GM23338 (cell line): ENCODE measurements at regions not wholly inside any gene's neighbourhood (a gene's known extent, or its start where the extent isn't known, plus 50 kb on each side); places are given as distances from the start of the nearest gene placed in this dataset.

Experiments used
- ATAC-seq: fragments of 200-7000 bp; cut with Tn5 transposase; 3 replicates; pipeline ENCODE4 v1.9.1; 2020
- DNase-seq: peaks from one replicate; pipeline ENCODE4 v3.0.0-alpha.2; 2015; ENCODE audit warnings: low spot score
- H2AFZ ChIP-seq: fragments of 200-600 bp; sonication (generic); 2 replicates; pipeline ENCODE4 v1.8.0; 2016; ENCODE audit warnings: antibody characterized with exemption, mild to moderate bottlenecking, moderate library complexity
- H3F3A ChIP-seq: fragments of 200-600 bp; sonication (generic); replicated peaks from 2 replicates; pipeline ENCODE4 v1.8.0; 2017; ENCODE audit warnings: antibody characterized with exemption, mixed run types, low read depth
- H3K27ac ChIP-seq: fragments of 200-600 bp; sonication (generic); 2 replicates; pipeline ENCODE4 v1.6.1; 2016; ENCODE audit warnings: low read depth
- H3K27me3 ChIP-seq: fragments of 200-600 bp; sonication (generic); 2 replicates; pipeline ENCODE4 v1.8.0; 2016; ENCODE audit warnings: mild to moderate bottlenecking, mixed run types, moderate library complexity; ENCODE audit not compliant: insufficient read depth
- H3K36me3 ChIP-seq: fragments of 200-600 bp; sonication (generic); 2 replicates; pipeline ENCODE4 v1.8.0; 2016; ENCODE audit warnings: mild to moderate bottlenecking; ENCODE audit not compliant: insufficient read depth
- H3K4me1 ChIP-seq: fragments of 200-600 bp; sonication (generic); 2 replicates; pipeline ENCODE4 v1.8.0; 2016; ENCODE audit warnings: mild to moderate bottlenecking, moderate library complexity; ENCODE audit not compliant: insufficient read depth
- H3K4me2 ChIP-seq: fragments of 200-600 bp; sonication (generic); 2 replicates; pipeline ENCODE4 v1.7.1; 2017; ENCODE audit warnings: mixed run types
- H3K4me3 ChIP-seq: fragments of 200-600 bp; sonication (generic); 2 replicates; pipeline ENCODE4 v1.6.1; 2016; ENCODE audit warnings: mixed run types
- H3K79me2 ChIP-seq: fragments of 200-600 bp; sonication (generic); replicated peaks from 2 replicates; pipeline ENCODE4 v1.8.0; 2017; ENCODE audit warnings: mild to moderate bottlenecking; ENCODE audit not compliant: insufficient read depth
- H3K9me2 ChIP-seq: fragments of 200-600 bp; sonication (generic); 2 replicates; pipeline ENCODE4 v1.8.0; 2017; ENCODE audit not compliant: insufficient read depth
- H4K20me1 ChIP-seq: fragments of 200-600 bp; sonication (generic); replicated peaks from 2 replicates; pipeline ENCODE4 v1.8.0; 2017; ENCODE audit warnings: mild to moderate bottlenecking; ENCODE audit not compliant: insufficient read depth
- H3K27ac Mint-ChIP-seq: 2 replicates; pipeline ENCODE4 v1.8.0; 2020; ENCODE audit warnings: inconsistent platforms, mild to moderate bottlenecking, moderate library complexity, mixed read lengths
- H3K27me3 Mint-ChIP-seq: 3 replicates; pipeline ENCODE4 v1.8.0; 2022; ENCODE audit warnings: low read depth, mild to moderate bottlenecking, moderate library complexity, mixed read lengths, inconsistent platforms; ENCODE audit not compliant: insufficient read depth, poor library complexity
- H3K36me3 Mint-ChIP-seq: 3 replicates; pipeline ENCODE4 v1.8.0; 2021; ENCODE audit warnings: low read depth, mild to moderate bottlenecking, inconsistent platforms, moderate library complexity, mixed read lengths
- H3K4me1 Mint-ChIP-seq: 3 replicates; pipeline ENCODE4 v1.8.0; 2020; ENCODE audit warnings: mild to moderate bottlenecking, inconsistent platforms, mixed read lengths
- H3K4me3 Mint-ChIP-seq: 3 replicates; pipeline ENCODE4 v1.8.0; 2021; ENCODE audit warnings: moderate library complexity, mild to moderate bottlenecking, inconsistent platforms, mixed read lengths
- H3K9me3 Mint-ChIP-seq: 3 replicates; pipeline ENCODE4 v1.8.0; 2020; ENCODE audit warnings: moderate library complexity, mild to moderate bottlenecking, inconsistent platforms, mixed read lengths
- EZH2 ChIP-seq: fragments of 200-600 bp; sonication (generic); IDR thresholded peaks from one replicate; pipeline ENCODE4 v1.8.0; 2017; ENCODE audit warnings: antibody characterized with exemption, mild to moderate bottlenecking, low read depth; ENCODE audit not compliant: unreplicated experiment
- JUNB ChIP-seq: IDR thresholded peaks from one replicate; pipeline ENCODE4 v1.6.1; 2016; ENCODE audit warnings: antibody characterized with exemption; ENCODE audit not compliant: unreplicated experiment
- STAT1 ChIP-seq: IDR thresholded peaks from one replicate; pipeline ENCODE4 v1.6.1; 2016; ENCODE audit warnings: antibody characterized with exemption; ENCODE audit not compliant: unreplicated experiment
- ZNF114 ChIP-seq: fragments of 250-450 bp; sonication (Bioruptor Pico); IDR thresholded peaks from 2 replicates; pipeline ENCODE4 v1.5.0; 2020; ENCODE audit warnings: mild to moderate bottlenecking, moderate library complexity
- ZNF331 ChIP-seq: fragments of 250-450 bp; sonication (Bioruptor Pico); IDR thresholded peaks from 2 replicates; pipeline ENCODE4 v1.5.0; 2020; ENCODE audit warnings: low read depth, mild to moderate bottlenecking, moderate library complexity
- TF ChIP-seq, protein P1 (sequence below): IDR thresholded peaks from one replicate; pipeline ENCODE4 v1.6.1; 2018; ENCODE audit warnings: antibody characterized with exemption; ENCODE audit not compliant: unreplicated experiment
- TF ChIP-seq, protein P2 (sequence below), 2 experiments: fragments of 200-600 bp in 1 of 2; sonication (generic) in 1 of 2; conservative IDR thresholded peaks; 2 replicates each; pipeline versions ENCODE4 v1.5.1 to v1.6.1; 2016 to 2017; ENCODE audit warnings: antibody characterized with exemption in 2 of 2, low read depth in 2 of 2, mild to moderate bottlenecking in 2 of 2, moderate library complexity in 1 of 2
- TF ChIP-seq, protein P3 (sequence below): IDR thresholded peaks from 2 replicates; pipeline ENCODE4 v1.6.1; 2016; ENCODE audit warnings: antibody characterized with exemption

DNA sequence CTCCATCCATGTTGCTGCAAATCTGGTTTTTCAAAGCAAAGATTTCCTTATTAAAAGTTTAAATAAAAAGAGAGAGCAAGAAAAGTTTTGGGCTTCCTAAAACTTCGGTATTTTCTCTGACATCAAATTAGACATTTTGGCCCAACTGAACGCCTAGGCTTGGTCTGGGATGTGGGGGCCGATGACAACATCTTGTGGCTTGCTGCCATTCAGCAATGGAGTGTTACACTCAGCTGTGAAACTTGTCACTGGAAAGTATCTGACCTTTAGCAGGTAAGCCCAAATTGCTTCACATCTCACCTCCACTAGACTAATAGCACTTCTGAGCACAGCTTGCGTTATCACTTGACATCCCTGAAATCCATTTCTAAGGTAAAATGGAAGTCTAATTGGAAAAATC is 320.6 kb downstream of the GATA3 start:
- Histone ChIP-seq H3K36me3 (no peaks in the 10 kb centered on the region), H3K27ac (no peak overlapping the region), H4K20me1 (no peaks in the 10 kb centered on the region), H3K27me3 (no peaks in the 10 kb centered on the region), H3K4me2 (no peak overlapping the region), H3K79me2 (no peaks in the 10 kb centered on the region), H3K4me3 (no peak overlapping the region), H3F3A (no peaks in the 10 kb centered on the region), H2AFZ (no peak overlapping the region), H3K4me1 (peaks cover 7% of the 10 kb centered on the region), H3K9me2 (no peaks in the 10 kb centered on the region; the same call in 1 of the 2 replicates)
- H3K4me3 Mint-ChIP-seq, result no peak overlapping the region
- H3K36me3 Mint-ChIP-seq, result no peaks in the 10 kb centered on the region
- no peak overlapping the region for H3K27ac Mint-ChIP-seq
- ATAC-seq (no peak), DNase-seq (no peak)
- H3K9me3 Mint-ChIP-seq, result no peaks in the 10 kb centered on the region; the same call in 2 of the 3 replicates
- peaks cover 4% of the 10 kb centered on the region for H3K27me3 Mint-ChIP-seq
- H3K4me1 Mint-ChIP-seq, result peaks cover 15% of the 10 kb centered on the region
- TF ChIP-seq STAT1 (no peak), EZH2 (no peak)

DNA sequence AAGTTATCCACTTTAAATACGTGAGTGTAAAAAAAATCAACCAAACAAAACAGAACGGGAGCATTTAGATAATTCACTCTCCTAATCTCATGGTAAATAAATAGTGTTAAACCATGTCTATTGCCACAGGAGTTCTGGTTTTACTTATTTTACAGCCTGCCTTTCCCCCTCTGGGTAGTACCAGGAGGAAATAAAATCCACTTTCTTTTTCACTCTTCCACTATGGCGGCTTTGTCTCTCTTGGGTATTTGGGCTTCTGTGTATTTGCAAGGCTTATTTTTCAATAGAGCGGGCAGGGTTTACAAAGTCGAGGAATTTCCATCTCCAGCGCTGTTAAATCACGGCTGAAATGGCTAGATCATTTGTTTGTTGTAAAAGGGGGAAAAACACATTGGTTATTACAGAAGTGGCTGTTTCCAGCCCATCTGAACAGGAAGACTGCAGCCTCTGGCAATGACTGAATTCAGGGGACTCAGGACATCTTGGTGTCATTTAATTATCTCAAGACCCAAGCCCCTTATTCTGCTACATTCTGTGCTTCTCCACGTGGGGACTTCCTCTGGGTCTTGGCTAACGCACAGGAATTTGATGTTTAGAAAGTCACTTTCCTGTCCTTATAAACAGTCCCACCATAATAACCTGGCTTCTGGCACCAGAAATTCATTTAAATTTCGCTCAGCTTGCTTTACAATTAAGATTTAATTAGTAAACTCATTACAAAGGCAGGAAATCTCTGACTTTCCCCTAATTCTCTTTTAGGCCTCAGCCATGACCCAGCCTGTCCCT is 323.9 kb downstream of the GATA3 start:
- Histone ChIP-seq H3K36me3 (no peaks in the 10 kb centered on the region), H3K9me2 (no peaks in the 10 kb centered on the region; the same call in 1 of the 2 replicates)
- H3K27ac Mint-ChIP-seq, result peak overlapping the region; percentile 45; the same call in 1 of the 2 replicates
- TF ChIP-seq JUNB, result no peak
- TF ChIP-seq, protein P1, sequence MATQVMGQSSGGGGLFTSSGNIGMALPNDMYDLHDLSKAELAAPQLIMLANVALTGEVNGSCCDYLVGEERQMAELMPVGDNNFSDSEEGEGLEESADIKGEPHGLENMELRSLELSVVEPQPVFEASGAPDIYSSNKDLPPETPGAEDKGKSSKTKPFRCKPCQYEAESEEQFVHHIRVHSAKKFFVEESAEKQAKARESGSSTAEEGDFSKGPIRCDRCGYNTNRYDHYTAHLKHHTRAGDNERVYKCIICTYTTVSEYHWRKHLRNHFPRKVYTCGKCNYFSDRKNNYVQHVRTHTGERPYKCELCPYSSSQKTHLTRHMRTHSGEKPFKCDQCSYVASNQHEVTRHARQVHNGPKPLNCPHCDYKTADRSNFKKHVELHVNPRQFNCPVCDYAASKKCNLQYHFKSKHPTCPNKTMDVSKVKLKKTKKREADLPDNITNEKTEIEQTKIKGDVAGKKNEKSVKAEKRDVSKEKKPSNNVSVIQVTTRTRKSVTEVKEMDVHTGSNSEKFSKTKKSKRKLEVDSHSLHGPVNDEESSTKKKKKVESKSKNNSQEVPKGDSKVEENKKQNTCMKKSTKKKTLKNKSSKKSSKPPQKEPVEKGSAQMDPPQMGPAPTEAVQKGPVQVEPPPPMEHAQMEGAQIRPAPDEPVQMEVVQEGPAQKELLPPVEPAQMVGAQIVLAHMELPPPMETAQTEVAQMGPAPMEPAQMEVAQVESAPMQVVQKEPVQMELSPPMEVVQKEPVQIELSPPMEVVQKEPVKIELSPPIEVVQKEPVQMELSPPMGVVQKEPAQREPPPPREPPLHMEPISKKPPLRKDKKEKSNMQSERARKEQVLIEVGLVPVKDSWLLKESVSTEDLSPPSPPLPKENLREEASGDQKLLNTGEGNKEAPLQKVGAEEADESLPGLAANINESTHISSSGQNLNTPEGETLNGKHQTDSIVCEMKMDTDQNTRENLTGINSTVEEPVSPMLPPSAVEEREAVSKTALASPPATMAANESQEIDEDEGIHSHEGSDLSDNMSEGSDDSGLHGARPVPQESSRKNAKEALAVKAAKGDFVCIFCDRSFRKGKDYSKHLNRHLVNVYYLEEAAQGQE, result no peak
- TF ChIP-seq ZNF331 (CRISPR knock-in tag), result no peak
- TF ChIP-seq, protein P2, sequence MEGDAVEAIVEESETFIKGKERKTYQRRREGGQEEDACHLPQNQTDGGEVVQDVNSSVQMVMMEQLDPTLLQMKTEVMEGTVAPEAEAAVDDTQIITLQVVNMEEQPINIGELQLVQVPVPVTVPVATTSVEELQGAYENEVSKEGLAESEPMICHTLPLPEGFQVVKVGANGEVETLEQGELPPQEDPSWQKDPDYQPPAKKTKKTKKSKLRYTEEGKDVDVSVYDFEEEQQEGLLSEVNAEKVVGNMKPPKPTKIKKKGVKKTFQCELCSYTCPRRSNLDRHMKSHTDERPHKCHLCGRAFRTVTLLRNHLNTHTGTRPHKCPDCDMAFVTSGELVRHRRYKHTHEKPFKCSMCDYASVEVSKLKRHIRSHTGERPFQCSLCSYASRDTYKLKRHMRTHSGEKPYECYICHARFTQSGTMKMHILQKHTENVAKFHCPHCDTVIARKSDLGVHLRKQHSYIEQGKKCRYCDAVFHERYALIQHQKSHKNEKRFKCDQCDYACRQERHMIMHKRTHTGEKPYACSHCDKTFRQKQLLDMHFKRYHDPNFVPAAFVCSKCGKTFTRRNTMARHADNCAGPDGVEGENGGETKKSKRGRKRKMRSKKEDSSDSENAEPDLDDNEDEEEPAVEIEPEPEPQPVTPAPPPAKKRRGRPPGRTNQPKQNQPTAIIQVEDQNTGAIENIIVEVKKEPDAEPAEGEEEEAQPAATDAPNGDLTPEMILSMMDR (conservative IDR thresholded peaks at IDR 0.05; ENCODE audit: low read depth in 2 of 2), result no peak
- TF ChIP-seq ZNF114 (CRISPR knock-in tag), result no peak
- TF ChIP-seq, protein P3, sequence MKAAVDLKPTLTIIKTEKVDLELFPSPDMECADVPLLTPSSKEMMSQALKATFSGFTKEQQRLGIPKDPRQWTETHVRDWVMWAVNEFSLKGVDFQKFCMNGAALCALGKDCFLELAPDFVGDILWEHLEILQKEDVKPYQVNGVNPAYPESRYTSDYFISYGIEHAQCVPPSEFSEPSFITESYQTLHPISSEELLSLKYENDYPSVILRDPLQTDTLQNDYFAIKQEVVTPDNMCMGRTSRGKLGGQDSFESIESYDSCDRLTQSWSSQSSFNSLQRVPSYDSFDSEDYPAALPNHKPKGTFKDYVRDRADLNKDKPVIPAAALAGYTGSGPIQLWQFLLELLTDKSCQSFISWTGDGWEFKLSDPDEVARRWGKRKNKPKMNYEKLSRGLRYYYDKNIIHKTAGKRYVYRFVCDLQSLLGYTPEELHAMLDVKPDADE, result no peak

More for the DNA sequence above, 323.9 kb downstream of the GATA3 start:
- H2AFZ ChIP-seq, result peak overlapping the region; percentile 92
- H4K20me1 ChIP-seq, result no peaks in the 10 kb centered on the region
- no peak overlapping the region for H3K27ac ChIP-seq
- DNase-seq (peak; percentile 15), ATAC-seq (no peak)
- no peak overlapping the region for H3K4me3 Mint-ChIP-seq
- no peak overlapping the region for H3K4me2 ChIP-seq
- no peaks in the 10 kb centered on the region for H3K36me3 Mint-ChIP-seq
- peaks cover 15% of the 10 kb centered on the region for H3K4me1 Mint-ChIP-seq
- peaks cover 7% of the 10 kb centered on the region for H3K4me1 ChIP-seq
- H3K27me3 Mint-ChIP-seq, result peaks cover 4% of the 10 kb centered on the region
- H3K79me2 ChIP-seq, result no peaks in the 10 kb centered on the region
- H3K9me3 Mint-ChIP-seq, result no peaks in the 10 kb centered on the region; the same call in 2 of the 3 replicates
- no peaks in the 10 kb centered on the region for H3K27me3 ChIP-seq
- no peaks in the 10 kb centered on the region for H3F3A ChIP-seq
- H3K4me3 ChIP-seq, result no peak overlapping the region
